ENCODE measurements at regions not wholly inside any gene's neighbourhood (a gene's known extent, or its start where the extent isn't known, plus 50 kb on each side); places are given as distances from the start of the nearest gene placed in this dataset.

- no peak for DNase-seq (ENCODE audit: low spot score)
Observed at GRCh38 chr12:107225635-107226034, 132.3 kb upstream of the CRY1 start.

- DNase-seq (ENCODE audit: low spot score): no peak
Observed at GRCh38 chr12:107226126-107226525, 132.8 kb upstream of the CRY1 start.

GRCh38 chr12:107228076-107228475 lies 134.7 kb upstream of the CRY1 start:
- no peak for DNase-seq (ENCODE audit: low spot score)

- DNase-seq (ENCODE audit: low spot score): no peak
Observed at GRCh38 chr12:107229827-107230226, 136.5 kb upstream of the CRY1 start.

- DNase-seq (ENCODE audit: low spot score): no peak
Observed at GRCh38 chr12:107231303-107231702, 138.0 kb upstream of the CRY1 start.

GRCh38 chr12:107233551-107233950 lies 140.2 kb upstream of the CRY1 start:
- no peak for DNase-seq (ENCODE audit: low spot score)

GRCh38 chr12:107235600-107235999 lies 142.3 kb upstream of the CRY1 start:
- no peak for DNase-seq (ENCODE audit: low spot score)

- no peak for DNase-seq (ENCODE audit: low spot score)
Observed at GRCh38 chr12:107236824-107237511, 143.6 kb upstream of the CRY1 start.

GRCh38 chr12:107238296-107238695 lies 144.9 kb upstream of the CRY1 start:
- no peak for DNase-seq (ENCODE audit: low spot score)

GRCh38 chr12:107241411-107241810 lies 148.1 kb upstream of the CRY1 start:
- no peak for DNase-seq (ENCODE audit: low spot score)

- DNase-seq (ENCODE audit: low spot score): no peak
Observed at GRCh38 chr12:107242189-107242588, 148.8 kb upstream of the CRY1 start.

- no peak for DNase-seq (ENCODE audit: low spot score)
Observed at GRCh38 chr12:107243341-107243740, 150.0 kb upstream of the CRY1 start.

GRCh38 chr12:107244584-107244983 lies 151.2 kb upstream of the CRY1 start:
- no peak for DNase-seq (ENCODE audit: low spot score)

- DNase-seq (ENCODE audit: low spot score): no peak
Observed at GRCh38 chr12:107247650-107248049, 154.3 kb upstream of the CRY1 start.

- no peak for DNase-seq (ENCODE audit: low spot score)
Observed at GRCh38 chr12:107248187-107248586, 154.8 kb upstream of the CRY1 start.

GRCh38 chr12:107251288-107251687 lies 157.9 kb upstream of the CRY1 start:
- no peak for DNase-seq (ENCODE audit: low spot score)

- DNase-seq (ENCODE audit: low spot score): no peak
Observed at GRCh38 chr12:107253361-107253760, 160.0 kb upstream of the CRY1 start.

GRCh38 chr12:107254258-107254856 lies 161.0 kb upstream of the CRY1 start:
- no peak for DNase-seq (ENCODE audit: low spot score)

GRCh38 chr12:107258780-107259179 lies 165.4 kb upstream of the CRY1 start:
- no peak for DNase-seq (ENCODE audit: low spot score)

- no peak for DNase-seq (ENCODE audit: low spot score)
Observed at GRCh38 chr12:107263980-107264379, 170.6 kb upstream of the CRY1 start.

- DNase-seq (ENCODE audit: low spot score): no peak
Observed at GRCh38 chr12:107264667-107265066, 171.3 kb upstream of the CRY1 start.

- DNase-seq (ENCODE audit: low spot score): no peak
Observed at GRCh38 chr12:107267604-107268003, 174.3 kb upstream of the CRY1 start.

GRCh38 chr12:107271523-107271922 lies 178.2 kb upstream of the CRY1 start:
- DNase-seq (ENCODE audit: low spot score): no peak

GRCh38 chr12:107275530-107275929 lies 182.2 kb upstream of the CRY1 start:
- no peak for DNase-seq (ENCODE audit: low spot score)

Data from SK-N-DZ (cell line).